Ureter (tissue), 1 donor: ENCODE measurements at regions not wholly inside any gene's neighbourhood (a gene's known extent, or its start where the extent isn't known, plus 50 kb on each side); places are given as distances from the start of the nearest gene placed in this dataset.
"Not testable (repeated sequence)": the region's sequence is repeated elsewhere in the genome, so short reads cannot be mapped to it uniquely, and the experiment has no call there.

Experiments used
- DNase-seq: peaks from one replicate; pipeline ENCODE4 v3.0.0-alpha.2; 2020; ENCODE audit warnings: low spot score
- donor health status: DM: yes; HTN: yes; CAD: no.

- no peak for DNase-seq
Measured at GRCh38 chr3:16053794-16054193, 120.7 kb upstream of the GALNT15 start.

GRCh38 chr3:16055606-16056211 lies 118.8 kb upstream of the GALNT15 start:
- no peak for DNase-seq

- no peak for DNase-seq
Measured at GRCh38 chr3:16056217-16056616, 118.3 kb upstream of the GALNT15 start.

GRCh38 chr3:16058521-16058920 lies 116.0 kb upstream of the GALNT15 start:
- no peak for DNase-seq

- no peak for DNase-seq
Measured at GRCh38 chr3:16059081-16059537, 115.4 kb upstream of the GALNT15 start.

GRCh38 chr3:16059711-16060357 lies 114.6 kb upstream of the GALNT15 start:
- DNase-seq, result no peak

- no peak for DNase-seq
Measured at GRCh38 chr3:16060358-16060852, 114.1 kb upstream of the GALNT15 start.

GRCh38 chr3:16060945-16061344 lies 113.5 kb upstream of the GALNT15 start:
- no peak for DNase-seq

- no peak for DNase-seq
Measured at GRCh38 chr3:16061491-16061890, 113.0 kb upstream of the GALNT15 start.

- DNase-seq, result no peak
Measured at GRCh38 chr3:16063603-16064002, 110.9 kb upstream of the GALNT15 start.

GRCh38 chr3:16064642-16065414 lies 109.7 kb upstream of the GALNT15 start:
- DNase-seq, result peak; percentile 65

- no peak for DNase-seq
Measured at GRCh38 chr3:16066545-16066944, 107.9 kb upstream of the GALNT15 start.

- no peak for DNase-seq
Measured at GRCh38 chr3:16066975-16067374, 107.5 kb upstream of the GALNT15 start.

- DNase-seq, result no peak
Measured at GRCh38 chr3:16067837-16068471, 106.5 kb upstream of the GALNT15 start.

GRCh38 chr3:16069149-16069922 lies 105.1 kb upstream of the GALNT15 start:
- DNase-seq, result no peak

- no peak for DNase-seq
Measured at GRCh38 chr3:16070707-16071106, 103.8 kb upstream of the GALNT15 start.

GRCh38 chr3:16071206-16071605 lies 103.3 kb upstream of the GALNT15 start:
- DNase-seq, result no peak

- no peak for DNase-seq
Measured at GRCh38 chr3:16072420-16073110, 101.9 kb upstream of the GALNT15 start.

- no peak for DNase-seq
Measured at GRCh38 chr3:16073203-16073602, 101.3 kb upstream of the GALNT15 start.

- DNase-seq, result not testable (repeated sequence)
Measured at GRCh38 chr3:16073990-16074671, 100.3 kb upstream of the GALNT15 start.
